NCI-H2107 treated with DMSO at 0.1 percent for 48 hours (cell line): ENCODE measurements at regions not wholly inside any gene's neighbourhood (a gene's known extent, or its start where the extent isn't known, plus 50 kb on each side); places are given as distances from the start of the nearest gene placed in this dataset.
"Not testable (repeated sequence)": the region's sequence is repeated elsewhere in the genome, so short reads cannot be mapped to it uniquely, and the experiment has no call there.

Experiments
- DNase-seq: peaks from one replicate; lab custom pipeline; 2025; ENCODE audit not compliant: unreplicated experiment; lab: John Stamatoyannopoulos, UW

- no peak for DNase-seq
Observed at GRCh38 chr9:93813221-93814076, 141.7 kb downstream of the BARX1 start.

GRCh38 chr9:93812410-93812668 lies 142.8 kb downstream of the BARX1 start:
- no peak for DNase-seq

- no peak for DNase-seq
Observed at GRCh38 chr9:93810028-93810971, 144.9 kb downstream of the BARX1 start.

- no peak for DNase-seq
Observed at GRCh38 chr9:93809204-93809940, 145.8 kb downstream of the BARX1 start.

GRCh38 chr9:93808115-93809029 lies 146.8 kb downstream of the BARX1 start:
- no peak for DNase-seq

GRCh38 chr9:93807166-93808074 lies 147.7 kb downstream of the BARX1 start:
- DNase-seq: no peak

GRCh38 chr9:93801581-93802284 lies 153.4 kb downstream of the BARX1 start:
- DNase-seq: no peak

GRCh38 chr9:93801120-93801519 lies 154.0 kb downstream of the BARX1 start:
- no peak for DNase-seq

- DNase-seq: no peak
Observed at GRCh38 chr9:93792358-93792757, 162.8 kb downstream of the BARX1 start.

GRCh38 chr9:93786204-93786603 lies 169.0 kb downstream of the BARX1 start:
- DNase-seq: no peak

GRCh38 chr9:93776873-93777272 lies 178.3 kb downstream of the BARX1 start:
- DNase-seq: no peak

- DNase-seq: no peak
Observed at GRCh38 chr9:93776256-93776655, 178.9 kb downstream of the BARX1 start.

- no peak for DNase-seq
Observed at GRCh38 chr9:93774331-93775102, 180.6 kb downstream of the BARX1 start.

- no peak for DNase-seq
Observed at GRCh38 chr9:93771276-93771675, 183.9 kb downstream of the BARX1 start.

GRCh38 chr9:93761822-93762221 lies 185.4 kb downstream of the PHF2 start:
- no peak for DNase-seq

GRCh38 chr9:93750045-93750444 lies 173.7 kb downstream of the PHF2 start:
- no peak for DNase-seq

- not testable (repeated sequence) for DNase-seq
Observed at GRCh38 chr9:93748827-93749226, 172.4 kb downstream of the PHF2 start.

- DNase-seq: no peak
Observed at GRCh38 chr9:93731963-93732362, 155.6 kb downstream of the PHF2 start.
